ENCODE measurements at regions not wholly inside any gene's neighbourhood (a gene's known extent, or its start where the extent isn't known, plus 50 kb on each side); places are given as distances from the start of the nearest gene placed in this dataset.

DNA sequence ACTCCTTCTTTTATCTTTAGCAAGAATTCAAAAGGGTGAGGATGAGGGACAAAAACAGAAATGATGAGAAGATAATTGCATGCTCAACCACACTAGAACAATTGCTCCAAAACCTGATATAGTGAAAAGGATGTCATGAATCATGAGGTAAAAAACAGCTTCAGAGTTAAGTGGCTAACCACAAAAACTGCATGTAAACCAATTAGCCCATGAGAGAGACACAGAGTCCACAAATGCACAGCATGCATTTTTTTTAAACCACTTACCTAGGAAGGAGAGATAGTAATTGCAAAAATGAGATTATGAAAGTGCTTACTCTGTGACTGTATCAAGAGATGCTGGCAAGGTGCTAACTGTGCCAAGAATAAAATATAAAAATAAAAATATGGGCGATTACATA, 132.9 kb downstream of the MBL2 start:
- no peaks in the 10 kb centered on the region for H3K36me3 ChIP-seq (ENCODE audit: control insufficient read depth, insufficient read depth, low read length)
- H3K27me3 ChIP-seq (ENCODE audit: control insufficient read depth, insufficient read depth, low read length): no peaks in the 10 kb centered on the region
- POLR2A ChIA-PET: interaction anchor here (0.5 kb wide), 1 partner anchor 366 kb away, joined by 3 read pairs; no protein-coding TSS in a partner anchor
- CTCF ChIA-PET: no interaction called here
- H3K4me3 ChIP-seq (ENCODE audit: low read depth, low read length): no peak overlapping the region
- TF ChIP-seq, protein P1, sequence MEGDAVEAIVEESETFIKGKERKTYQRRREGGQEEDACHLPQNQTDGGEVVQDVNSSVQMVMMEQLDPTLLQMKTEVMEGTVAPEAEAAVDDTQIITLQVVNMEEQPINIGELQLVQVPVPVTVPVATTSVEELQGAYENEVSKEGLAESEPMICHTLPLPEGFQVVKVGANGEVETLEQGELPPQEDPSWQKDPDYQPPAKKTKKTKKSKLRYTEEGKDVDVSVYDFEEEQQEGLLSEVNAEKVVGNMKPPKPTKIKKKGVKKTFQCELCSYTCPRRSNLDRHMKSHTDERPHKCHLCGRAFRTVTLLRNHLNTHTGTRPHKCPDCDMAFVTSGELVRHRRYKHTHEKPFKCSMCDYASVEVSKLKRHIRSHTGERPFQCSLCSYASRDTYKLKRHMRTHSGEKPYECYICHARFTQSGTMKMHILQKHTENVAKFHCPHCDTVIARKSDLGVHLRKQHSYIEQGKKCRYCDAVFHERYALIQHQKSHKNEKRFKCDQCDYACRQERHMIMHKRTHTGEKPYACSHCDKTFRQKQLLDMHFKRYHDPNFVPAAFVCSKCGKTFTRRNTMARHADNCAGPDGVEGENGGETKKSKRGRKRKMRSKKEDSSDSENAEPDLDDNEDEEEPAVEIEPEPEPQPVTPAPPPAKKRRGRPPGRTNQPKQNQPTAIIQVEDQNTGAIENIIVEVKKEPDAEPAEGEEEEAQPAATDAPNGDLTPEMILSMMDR (IDR thresholded peaks at IDR 0.05; ENCODE audit: insufficient read depth, low read depth, low read length): no peak
- no peak for DNase-seq (ENCODE audit: low read depth)

DNA sequence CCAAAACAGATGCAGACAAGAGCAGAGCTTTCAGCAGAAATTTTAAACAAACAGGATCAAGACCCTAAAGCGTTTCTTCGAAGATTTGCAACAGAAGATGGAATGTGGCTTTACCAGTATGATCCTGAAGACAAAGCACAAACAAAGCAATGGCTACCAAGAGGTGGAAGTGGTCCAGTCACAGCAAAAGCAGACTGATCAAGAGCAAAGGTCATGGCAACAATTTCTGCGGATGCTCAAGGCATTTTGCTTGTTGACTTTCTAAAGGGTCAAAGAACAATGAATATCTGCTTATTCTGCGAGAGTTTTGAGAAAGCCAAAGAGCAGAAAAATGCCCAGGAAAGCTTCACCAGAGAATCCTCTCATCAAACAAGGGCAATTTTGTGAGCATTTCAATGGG, 130.4 kb downstream of the MBL2 start:
- Histone ChIP-seq H3K36me3 (ENCODE audit: control insufficient read depth, insufficient read depth, low read length) (no peaks in the 10 kb centered on the region), H3K4me3 (ENCODE audit: low read depth, low read length) (no peak overlapping the region), H3K27me3 (ENCODE audit: control insufficient read depth, insufficient read depth, low read length) (no peaks in the 10 kb centered on the region)
- ChIA-PET POLR2A (no interaction called here), CTCF (interaction anchor here (0.6 to 5.1 kb wide), 4 partner anchors 88 to 335 kb away, joined by 3 to 50 read pairs (median 14); no protein-coding TSS in a partner anchor)
- DNase-seq (ENCODE audit: low read depth): no peak
- TF ChIP-seq, protein P1 (IDR thresholded peaks at IDR 0.05; ENCODE audit: insufficient read depth, low read depth, low read length): no peak

DNA sequence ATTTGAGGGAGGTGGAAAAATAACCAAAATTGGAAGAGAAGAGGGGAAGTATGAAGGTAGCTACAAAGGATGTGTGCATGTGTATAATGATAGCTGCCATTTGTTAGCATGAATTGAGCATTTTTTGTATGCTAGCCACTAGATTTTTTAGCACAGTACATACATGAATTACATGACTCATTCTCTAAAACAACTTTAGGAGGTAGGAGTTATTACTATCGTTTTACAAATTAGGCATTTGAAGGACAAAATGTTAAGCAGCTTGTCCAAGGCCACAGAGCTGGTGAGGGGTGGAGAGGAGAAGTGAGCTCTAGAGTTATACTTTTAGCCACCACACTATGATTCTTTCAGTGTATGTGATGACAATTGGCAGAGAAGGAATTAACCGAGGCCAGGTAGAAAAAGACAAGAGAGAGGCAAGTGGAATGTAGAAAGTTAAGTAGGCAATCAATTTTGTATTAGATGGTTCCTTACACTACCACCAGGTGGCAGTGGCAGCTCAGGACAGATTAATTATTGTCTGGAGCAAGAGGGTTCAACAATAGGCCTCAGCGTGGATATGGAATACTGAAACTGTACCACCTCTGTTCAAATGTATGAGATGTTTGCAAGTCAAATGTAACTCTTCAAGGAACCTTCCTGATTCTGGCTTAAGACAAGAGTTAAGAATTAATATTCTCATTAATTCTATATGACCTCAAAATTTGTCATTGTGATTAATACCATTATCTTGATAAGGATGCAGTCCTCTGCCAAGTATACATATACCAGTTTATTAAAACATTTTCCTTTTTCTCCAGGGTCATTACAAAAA, 128.0 kb downstream of the MBL2 start:
- no peak for DNase-seq (ENCODE audit: low read depth)
- TF ChIP-seq, protein P1 (IDR thresholded peaks at IDR 0.05; ENCODE audit: insufficient read depth, low read depth, low read length): peak; percentile 80
- CTCF ChIA-PET: interaction anchor here (0.6 to 5.1 kb wide), 28 partner anchors 9 to 392 kb away, joined by 3 to 53 read pairs (median 5); no protein-coding TSS in a partner anchor
- no peaks in the 10 kb centered on the region for H3K27me3 ChIP-seq (ENCODE audit: control insufficient read depth, insufficient read depth, low read length)
- POLR2A ChIA-PET: interaction anchor here (0.9 kb wide), 1 partner anchor 325 kb away, joined by 7 read pairs; no protein-coding TSS in a partner anchor
- no peaks in the 10 kb centered on the region for H3K36me3 ChIP-seq (ENCODE audit: control insufficient read depth, insufficient read depth, low read length)
- no peak overlapping the region for H3K4me3 ChIP-seq (ENCODE audit: low read depth, low read length)

DNA sequence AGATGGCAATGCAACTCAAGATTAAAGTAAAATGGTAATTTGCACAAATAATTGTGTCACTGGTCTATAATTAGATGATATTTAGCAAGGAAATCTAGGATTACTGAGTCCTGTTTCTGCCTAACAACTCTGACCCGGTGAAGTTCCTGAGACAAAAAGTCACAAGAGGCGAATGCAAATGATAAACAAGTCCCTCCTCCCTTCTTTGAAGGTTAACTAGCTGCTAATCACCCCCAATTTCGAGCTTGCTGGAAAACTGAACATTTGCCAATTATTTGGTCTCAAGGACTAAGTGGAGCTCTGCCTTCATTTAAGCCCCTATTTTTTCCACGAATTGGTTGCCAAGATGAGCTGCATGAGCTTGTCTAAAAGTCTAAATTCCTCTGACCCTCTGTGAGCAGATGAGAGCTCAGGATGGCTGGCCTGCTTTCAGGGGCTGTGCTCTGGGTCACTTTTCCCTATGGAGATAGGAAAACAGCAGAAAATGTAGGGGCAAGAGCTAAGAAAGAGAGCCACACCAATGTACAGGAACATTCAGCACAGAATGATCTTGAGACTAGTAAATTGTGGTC, 127.3 kb downstream of the MBL2 start:
- no peak for DNase-seq (ENCODE audit: low read depth)
- POLR2A ChIA-PET: no interaction called here
- H3K4me3 ChIP-seq (ENCODE audit: low read depth, low read length): no peak overlapping the region
- H3K36me3 ChIP-seq (ENCODE audit: control insufficient read depth, insufficient read depth, low read length): no peaks in the 10 kb centered on the region
- TF ChIP-seq, protein P1 (IDR thresholded peaks at IDR 0.05; ENCODE audit: insufficient read depth, low read depth, low read length): no peak
- H3K27me3 ChIP-seq (ENCODE audit: control insufficient read depth, insufficient read depth, low read length): no peaks in the 10 kb centered on the region
- CTCF ChIA-PET: interaction anchor here (0.5 to 5.1 kb wide), 22 partner anchors 9 to 338 kb away, joined by 3 to 53 read pairs (median 5); no protein-coding TSS in a partner anchor

DNA sequence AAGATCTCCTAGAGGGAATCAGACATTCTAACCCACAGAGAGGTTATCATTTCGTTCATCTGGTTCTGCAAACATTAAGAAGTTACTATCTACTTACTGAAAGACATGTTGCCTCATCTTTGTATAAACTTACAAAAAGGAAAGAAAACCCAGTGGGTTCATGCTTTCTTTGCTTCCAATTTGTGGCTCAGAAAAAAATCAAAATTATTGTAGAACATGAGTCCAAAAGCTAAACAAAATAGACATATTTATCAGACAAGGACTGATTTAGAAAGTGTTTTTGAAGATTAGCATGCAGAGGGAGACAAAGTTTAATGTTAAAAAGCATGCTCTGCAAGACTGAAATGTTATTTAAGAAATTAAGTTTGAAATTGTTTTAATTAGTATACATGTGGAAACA, 123.1 kb downstream of the MBL2 start:
- CTCF ChIA-PET: interaction anchor here (0.8 to 1.3 kb wide), 3 partner anchors 80 to 341 kb away, joined by 3 to 5 read pairs (median 3); no protein-coding TSS in a partner anchor
- POLR2A ChIA-PET: no interaction called here
- TF ChIP-seq, protein P1 (IDR thresholded peaks at IDR 0.05; ENCODE audit: insufficient read depth, low read depth, low read length): no peak
- no peaks in the 10 kb centered on the region for H3K36me3 ChIP-seq (ENCODE audit: control insufficient read depth, insufficient read depth, low read length)
- no peak for DNase-seq (ENCODE audit: low read depth)
- no peak overlapping the region for H3K4me3 ChIP-seq (ENCODE audit: low read depth, low read length)
- H3K27me3 ChIP-seq (ENCODE audit: control insufficient read depth, insufficient read depth, low read length): no peaks in the 10 kb centered on the region
